ENCODE measurements at regions not wholly inside any gene's neighbourhood (a gene's known extent, or its start where the extent isn't known, plus 50 kb on each side); places are given as distances from the start of the nearest gene placed in this dataset.

DNA sequence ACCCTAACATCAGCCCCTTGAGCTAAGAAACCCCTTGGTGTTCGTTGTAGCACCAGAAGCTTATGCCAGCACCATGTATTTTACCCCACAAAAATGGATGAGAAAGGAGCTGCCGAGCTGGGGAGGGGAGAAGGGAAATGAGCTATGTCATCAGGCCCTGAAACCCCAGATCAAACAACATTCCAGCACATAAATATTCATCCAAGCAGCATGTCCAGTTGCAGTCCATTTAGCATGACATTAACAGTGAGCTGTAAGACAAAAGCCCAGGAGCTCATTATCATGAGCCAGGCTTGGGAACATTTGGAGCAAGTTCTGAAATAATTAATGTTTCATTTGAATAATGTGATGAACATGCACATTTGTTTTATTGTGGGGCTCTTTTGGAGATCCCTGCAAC lies 630.1 kb upstream of the TMEM132C start:
- H3K27ac ChIP-seq = no peak overlapping the region
- TF ChIP-seq, protein P1, sequence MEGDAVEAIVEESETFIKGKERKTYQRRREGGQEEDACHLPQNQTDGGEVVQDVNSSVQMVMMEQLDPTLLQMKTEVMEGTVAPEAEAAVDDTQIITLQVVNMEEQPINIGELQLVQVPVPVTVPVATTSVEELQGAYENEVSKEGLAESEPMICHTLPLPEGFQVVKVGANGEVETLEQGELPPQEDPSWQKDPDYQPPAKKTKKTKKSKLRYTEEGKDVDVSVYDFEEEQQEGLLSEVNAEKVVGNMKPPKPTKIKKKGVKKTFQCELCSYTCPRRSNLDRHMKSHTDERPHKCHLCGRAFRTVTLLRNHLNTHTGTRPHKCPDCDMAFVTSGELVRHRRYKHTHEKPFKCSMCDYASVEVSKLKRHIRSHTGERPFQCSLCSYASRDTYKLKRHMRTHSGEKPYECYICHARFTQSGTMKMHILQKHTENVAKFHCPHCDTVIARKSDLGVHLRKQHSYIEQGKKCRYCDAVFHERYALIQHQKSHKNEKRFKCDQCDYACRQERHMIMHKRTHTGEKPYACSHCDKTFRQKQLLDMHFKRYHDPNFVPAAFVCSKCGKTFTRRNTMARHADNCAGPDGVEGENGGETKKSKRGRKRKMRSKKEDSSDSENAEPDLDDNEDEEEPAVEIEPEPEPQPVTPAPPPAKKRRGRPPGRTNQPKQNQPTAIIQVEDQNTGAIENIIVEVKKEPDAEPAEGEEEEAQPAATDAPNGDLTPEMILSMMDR (conservative IDR thresholded peaks at IDR 0.05) = no peak
- TF ChIP-seq ZFX (IDR thresholded peaks at IDR 0.05) = no peak

DNA sequence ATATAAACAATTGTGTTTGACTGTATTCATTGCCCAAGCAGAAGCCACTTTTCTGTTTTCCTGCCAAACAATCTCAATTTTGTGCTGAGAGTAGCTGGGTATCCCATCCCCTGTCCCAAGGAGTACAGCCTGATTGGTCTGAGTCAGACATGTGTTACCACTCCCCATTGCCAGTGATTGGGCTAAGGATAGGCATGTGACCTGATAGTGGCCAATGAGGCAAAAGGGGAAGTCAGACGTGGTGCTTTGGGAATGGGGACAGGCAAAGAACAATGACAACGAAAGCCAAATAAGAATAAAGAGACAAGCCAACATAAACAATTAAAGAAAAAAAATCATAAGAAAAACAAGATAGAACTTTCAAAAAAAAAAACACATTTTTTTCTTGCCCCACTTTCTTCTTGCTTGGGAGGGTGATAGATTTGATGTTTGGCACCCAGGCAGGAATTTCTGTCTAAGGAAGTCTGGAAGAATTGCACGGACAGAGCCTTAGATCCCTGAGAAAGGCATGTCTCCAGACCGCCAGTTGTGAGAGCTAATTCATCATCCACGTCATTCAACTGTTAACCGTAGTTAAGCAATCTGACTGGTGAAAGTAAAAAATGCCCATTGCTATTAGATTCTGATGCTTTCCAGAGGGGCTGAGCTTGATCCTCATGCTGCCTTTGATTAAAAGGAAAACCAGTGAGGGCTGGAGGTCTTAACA lies 626.6 kb upstream of the TMEM132C start:
- TF ChIP-seq, protein P1 (conservative IDR thresholded peaks at IDR 0.05) = no peak
- no peak for TF ChIP-seq ZFX (IDR thresholded peaks at IDR 0.05)
- H3K27ac ChIP-seq = no peak overlapping the region

DNA sequence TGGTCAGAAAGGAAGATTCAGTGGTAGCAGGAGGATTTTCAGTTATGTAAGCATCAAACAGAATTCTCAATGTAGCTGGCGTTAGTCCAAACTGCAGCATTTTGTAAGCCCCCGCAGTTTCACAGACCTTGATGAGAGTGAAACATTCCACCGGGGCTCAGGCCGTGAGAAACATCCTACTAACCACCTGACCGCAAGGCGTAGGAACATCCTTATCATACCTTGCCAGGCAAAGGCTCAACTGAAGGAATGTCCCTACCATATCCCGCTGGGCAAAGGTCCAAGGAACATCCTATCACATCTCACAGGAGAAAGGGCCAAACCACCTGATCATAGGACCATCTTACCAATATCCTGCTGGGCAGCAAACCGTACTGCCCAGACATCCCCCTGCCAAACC lies 624.8 kb upstream of the TMEM132C start:
- TF ChIP-seq ZFX (IDR thresholded peaks at IDR 0.05) = no peak
- TF ChIP-seq, protein P1 (conservative IDR thresholded peaks at IDR 0.05) = no peak

DNA sequence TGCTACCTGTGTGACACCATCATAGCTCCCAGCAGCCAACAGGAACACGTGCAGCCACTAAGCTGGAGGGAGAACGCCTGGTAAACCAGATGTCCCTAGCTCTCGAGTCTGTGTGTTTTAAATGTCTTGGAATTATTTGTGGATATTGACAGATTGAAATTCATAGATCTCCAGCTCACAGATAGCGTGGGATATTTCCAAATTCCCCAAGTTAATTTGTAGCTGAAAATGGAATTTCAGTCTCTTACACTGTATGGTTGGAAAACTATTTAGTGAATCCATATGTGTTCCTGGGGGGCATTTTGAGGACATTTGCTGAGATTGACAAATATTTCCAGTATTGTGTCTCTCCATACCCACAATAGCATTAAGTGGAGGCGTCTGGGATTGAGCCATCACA lies 618.6 kb upstream of the TMEM132C start:
- H3K27ac ChIP-seq = no peak overlapping the region
- no peak for TF ChIP-seq ZFX (IDR thresholded peaks at IDR 0.05)
- TF ChIP-seq, protein P1 (conservative IDR thresholded peaks at IDR 0.05) = no peak

More for the DNA sequence above, 624.8 kb upstream of the TMEM132C start:
- no peak overlapping the region for H3K27ac ChIP-seq

DNA sequence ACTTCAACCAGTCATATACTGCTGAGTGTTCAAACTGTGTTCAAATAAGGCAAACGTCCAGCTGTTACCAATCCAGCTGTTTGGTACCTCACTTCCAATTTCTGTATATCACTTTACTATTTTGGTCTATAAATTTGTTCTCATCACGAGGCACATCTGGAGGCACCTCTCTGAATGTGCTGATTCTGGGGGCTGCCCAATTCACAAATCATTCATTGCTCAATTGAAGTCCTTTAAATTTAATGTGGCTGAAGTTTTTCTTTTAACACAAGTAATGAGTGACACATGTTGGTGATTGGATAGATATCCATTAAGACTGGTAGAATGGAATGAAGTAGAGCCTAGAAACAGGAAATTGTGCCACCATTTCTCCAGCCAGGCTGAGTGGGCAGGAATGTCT lies 617.0 kb upstream of the TMEM132C start:
- TF ChIP-seq, protein P1 (conservative IDR thresholded peaks at IDR 0.05) = no peak
- TF ChIP-seq ZFX (IDR thresholded peaks at IDR 0.05) = no peak
- no peak overlapping the region for H3K27ac ChIP-seq

DNA sequence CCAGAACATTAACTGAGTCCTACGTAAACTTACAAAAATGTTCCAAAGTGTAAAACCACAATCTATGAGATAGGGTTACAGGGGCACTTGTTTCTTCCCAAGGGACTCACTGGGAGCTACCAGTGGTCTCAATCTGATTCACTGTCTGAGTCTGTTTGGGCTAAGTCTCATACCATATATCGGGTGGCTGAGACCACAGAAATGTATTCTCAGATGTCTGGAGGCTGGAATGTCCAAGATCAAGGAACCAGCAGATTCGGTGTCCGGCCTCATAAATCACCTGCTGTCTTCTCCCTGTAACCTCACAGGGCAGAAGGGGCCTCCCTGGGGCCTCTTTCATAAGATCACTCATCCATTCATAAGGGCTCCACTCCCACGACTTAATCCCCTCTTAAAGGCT lies 616.3 kb upstream of the TMEM132C start:
- TF ChIP-seq, protein P1 (conservative IDR thresholded peaks at IDR 0.05) = no peak
- no peak for TF ChIP-seq ZFX (IDR thresholded peaks at IDR 0.05)
- no peak overlapping the region for H3K27ac ChIP-seq

DNA sequence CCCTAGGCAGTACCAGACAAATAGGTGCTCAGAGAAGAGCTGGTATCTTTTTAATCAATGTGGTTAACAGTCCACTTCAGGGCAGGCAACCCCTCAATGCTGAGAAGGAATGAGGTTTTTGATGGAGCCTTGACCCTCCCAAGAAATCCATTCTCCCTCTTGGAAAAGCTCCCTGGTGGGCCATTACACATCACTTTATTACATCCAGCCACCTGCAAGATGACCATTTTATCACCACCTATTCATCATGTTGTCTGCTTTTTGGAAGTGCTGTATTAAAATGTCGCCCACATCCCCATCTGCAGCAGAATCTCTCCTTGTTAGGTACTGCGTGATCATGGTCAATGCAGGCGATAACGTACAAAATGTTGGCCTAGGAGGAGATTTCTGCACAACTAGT lies 614.7 kb upstream of the TMEM132C start:
- H3K27ac ChIP-seq = no peak overlapping the region
- TF ChIP-seq ZFX (IDR thresholded peaks at IDR 0.05) = no peak
- TF ChIP-seq, protein P1 (conservative IDR thresholded peaks at IDR 0.05) = no peak
